Activated T-helper 2 cell treated with anti-CD3 and anti-CD28 coated beads, Interferon-gamma antibody, Interleukin-2, Interleukin-4, amounts not matched to agents 10 μg/mL and 5 μg/mL and 100 μg/mL, durations not matched to agents 14 hours and 24 hours and 36 hours (primary cell): ENCODE measurements at regions not wholly inside any gene's neighbourhood (a gene's known extent, or its start where the extent isn't known, plus 50 kb on each side); places are given as distances from the start of the nearest gene placed in this dataset.

Source experiments
- DNase-seq: peaks from one replicate; pipeline ENCODE4 v3.0.0; 2021; ENCODE audit warnings: low spot score
- H3K27ac Mint-ChIP-seq: one replicate; pipeline ENCODE4 v1.8.0; 2021; ENCODE audit warnings: mixed read lengths
- H3K27me3 Mint-ChIP-seq: one replicate; pipeline ENCODE4 v1.8.0; 2021; ENCODE audit warnings: low read depth, mixed read lengths
- H3K36me3 Mint-ChIP-seq: one replicate; pipeline ENCODE4 v1.8.0; 2021; ENCODE audit warnings: low read depth, mixed read lengths
- H3K4me1 Mint-ChIP-seq: one replicate; pipeline ENCODE4 v1.8.0; 2021; ENCODE audit warnings: low read depth, mixed read lengths
- H3K4me3 Mint-ChIP-seq: one replicate; pipeline ENCODE4 v1.8.0; 2021; ENCODE audit warnings: low read depth, mild to moderate bottlenecking, moderate library complexity, mixed read lengths
- H3K9me3 Mint-ChIP-seq: one replicate; pipeline ENCODE4 v1.8.0; 2021; ENCODE audit warnings: mixed read lengths
- intact Hi-C: fragments of 100-400 bp; cut with micrococcal nuclease; formaldehyde crosslinking; loops from one replicate; pipeline ENCODE4 v1.15.1; 2023

DNA sequence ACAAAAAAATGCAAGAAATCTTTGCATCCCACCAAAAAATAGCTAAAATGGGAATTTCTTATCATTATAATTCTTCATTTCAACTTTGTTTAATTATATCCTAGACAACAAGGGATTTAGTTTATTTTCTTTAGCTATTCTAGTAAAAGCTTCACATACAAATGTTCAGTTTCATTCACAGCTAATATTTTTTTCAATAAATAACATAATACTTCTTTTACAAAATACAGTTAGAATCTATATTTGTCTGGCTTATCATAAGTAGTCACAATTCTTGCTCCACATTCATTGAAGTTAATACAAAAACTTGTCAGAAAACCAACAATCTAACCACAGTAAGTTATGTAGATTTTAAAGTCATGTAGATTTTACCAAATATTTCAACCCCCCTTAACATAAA is 414.4 kb downstream of the FAT4 start:
- H3K27me3 Mint-ChIP-seq, result no peaks in the 10 kb centered on the region
- H3K4me1 Mint-ChIP-seq, result no peaks in the 10 kb centered on the region
- H3K9me3 Mint-ChIP-seq, result no peaks in the 10 kb centered on the region
- no peak overlapping the region for H3K4me3 Mint-ChIP-seq
- H3K36me3 Mint-ChIP-seq, result no peaks in the 10 kb centered on the region
- intact Hi-C loops, result no loop called here
- DNase-seq, result no peak
- H3K27ac Mint-ChIP-seq, result no peak overlapping the region

DNA sequence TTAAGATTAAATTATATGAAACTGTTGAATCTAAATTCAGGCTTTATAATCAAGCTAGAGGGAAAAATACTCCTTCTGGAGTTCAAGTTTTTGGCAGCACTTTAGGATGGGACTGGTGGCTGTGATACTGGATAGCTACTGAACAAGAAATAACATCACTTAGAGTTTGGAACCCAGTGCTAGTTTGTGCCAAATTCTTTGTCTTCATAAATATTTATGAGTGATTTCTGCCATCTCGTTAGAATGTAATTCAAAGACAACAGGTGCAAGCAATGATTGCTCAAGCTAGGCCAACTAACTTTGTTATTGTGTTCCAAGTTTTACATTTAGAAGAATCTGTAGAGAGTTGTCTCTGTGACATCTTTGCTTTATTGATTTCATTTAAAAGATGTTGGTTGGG is 417.9 kb downstream of the FAT4 start:
- H3K4me3 Mint-ChIP-seq, result no peak overlapping the region
- no peaks in the 10 kb centered on the region for H3K9me3 Mint-ChIP-seq
- H3K27me3 Mint-ChIP-seq, result no peaks in the 10 kb centered on the region
- H3K36me3 Mint-ChIP-seq, result no peaks in the 10 kb centered on the region
- no peak for DNase-seq
- H3K4me1 Mint-ChIP-seq, result no peaks in the 10 kb centered on the region
- intact Hi-C loops, result no loop called here
- H3K27ac Mint-ChIP-seq, result no peak overlapping the region

DNA sequence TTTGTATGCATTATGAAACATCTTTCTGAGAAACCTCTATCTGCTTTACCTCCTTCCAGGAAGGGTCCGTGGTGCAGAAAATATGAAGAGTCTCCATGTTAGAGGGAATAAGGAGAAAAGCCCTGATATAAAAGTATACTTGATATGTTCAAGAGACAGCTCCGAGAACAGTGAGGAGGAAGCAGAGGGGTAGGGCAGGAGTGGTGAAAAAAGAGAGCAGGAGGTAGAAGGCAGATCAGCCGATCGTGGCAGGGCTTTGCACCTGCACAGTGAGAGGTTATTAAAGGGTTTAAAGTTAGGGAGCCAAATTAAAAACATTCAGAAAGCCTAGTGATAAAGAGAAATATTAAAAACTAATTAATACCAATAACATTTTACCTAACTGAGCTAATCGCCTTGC is 419.7 kb downstream of the FAT4 start:
- no peaks in the 10 kb centered on the region for H3K36me3 Mint-ChIP-seq
- intact Hi-C loops, result no loop called here

DNA sequence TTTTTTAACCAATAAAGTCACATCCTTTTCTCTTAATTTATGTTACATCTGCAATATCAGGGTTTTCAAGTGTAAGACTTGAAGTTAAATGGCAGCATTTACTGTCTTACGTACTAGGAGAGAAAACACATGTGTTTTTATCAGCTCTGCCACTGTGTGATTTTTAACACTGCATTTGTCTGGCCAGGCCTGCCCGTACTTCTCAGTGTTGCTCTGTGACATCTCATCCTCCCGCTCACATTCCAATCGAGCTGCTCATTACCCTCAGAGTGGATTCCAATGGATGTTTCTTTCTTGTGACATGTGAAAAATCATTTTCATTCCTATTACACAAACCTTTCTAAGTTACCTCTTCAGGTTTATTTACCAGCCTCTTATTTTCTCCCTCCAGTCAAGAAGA is 420.3 kb downstream of the FAT4 start:
- intact Hi-C loops, result no loop called here
- Mint-ChIP-seq H3K27ac (no peak overlapping the region), H3K27me3 (no peaks in the 10 kb centered on the region), H3K4me1 (no peaks in the 10 kb centered on the region), H3K36me3 (no peaks in the 10 kb centered on the region), H3K9me3 (no peaks in the 10 kb centered on the region), H3K4me3 (no peak overlapping the region)
- DNase-seq, result no peak

More for the DNA sequence above, 419.7 kb downstream of the FAT4 start:
- no peaks in the 10 kb centered on the region for H3K27me3 Mint-ChIP-seq
- no peaks in the 10 kb centered on the region for H3K4me1 Mint-ChIP-seq
- no peak overlapping the region for H3K27ac Mint-ChIP-seq
- H3K9me3 Mint-ChIP-seq, result no peaks in the 10 kb centered on the region
- no peak overlapping the region for H3K4me3 Mint-ChIP-seq
- no peak for DNase-seq

DNA sequence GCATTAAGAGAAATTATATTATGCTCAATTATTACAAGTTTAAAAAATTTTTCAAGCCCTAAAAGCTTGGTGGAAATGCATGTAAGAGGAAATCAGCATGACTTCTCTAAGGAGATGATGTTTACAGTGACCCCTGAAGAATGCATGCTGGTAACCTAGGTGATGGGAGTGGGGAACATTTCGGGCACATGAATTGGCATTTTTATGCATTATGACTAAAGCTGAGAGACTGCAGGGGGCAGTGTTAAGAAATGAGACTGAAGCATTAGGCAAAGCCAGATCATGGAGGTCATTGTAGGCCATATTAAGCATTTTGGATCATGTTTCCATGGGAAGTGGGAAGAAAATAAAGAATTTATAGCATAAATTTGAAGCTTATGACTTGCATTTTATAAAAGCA is 421.3 kb downstream of the FAT4 start:
- DNase-seq, result no peak
- Mint-ChIP-seq H3K4me3 (no peak overlapping the region), H3K9me3 (no peaks in the 10 kb centered on the region), H3K4me1 (no peaks in the 10 kb centered on the region), H3K36me3 (no peaks in the 10 kb centered on the region), H3K27me3 (no peaks in the 10 kb centered on the region), H3K27ac (no peak overlapping the region)
- intact Hi-C loops, result no loop called here

DNA sequence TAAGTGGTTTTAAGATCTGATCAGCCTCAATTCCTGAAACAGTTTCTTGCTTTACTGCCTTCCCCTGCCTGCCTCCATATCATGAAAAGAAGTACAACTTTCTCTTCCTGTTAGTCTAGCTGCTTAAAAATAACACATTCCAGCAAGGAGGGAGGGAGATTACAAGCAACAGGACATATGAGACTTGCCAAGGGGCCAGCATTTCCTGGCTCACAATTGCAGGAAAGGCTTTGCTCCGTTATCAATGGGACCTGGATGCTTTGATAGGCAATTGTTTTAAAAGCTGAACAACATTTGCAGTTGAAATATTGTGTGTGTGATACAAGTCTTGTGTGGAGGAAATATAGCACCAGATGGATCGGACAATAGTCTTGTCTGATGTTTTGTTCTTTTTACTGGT is 425.0 kb downstream of the FAT4 start:
- no peak for DNase-seq
- no peak overlapping the region for H3K4me3 Mint-ChIP-seq
- no peaks in the 10 kb centered on the region for H3K36me3 Mint-ChIP-seq
- H3K9me3 Mint-ChIP-seq, result no peaks in the 10 kb centered on the region
- H3K27me3 Mint-ChIP-seq, result no peaks in the 10 kb centered on the region
- H3K27ac Mint-ChIP-seq, result no peak overlapping the region
- no peaks in the 10 kb centered on the region for H3K4me1 Mint-ChIP-seq
- intact Hi-C loops, result no loop called here

DNA sequence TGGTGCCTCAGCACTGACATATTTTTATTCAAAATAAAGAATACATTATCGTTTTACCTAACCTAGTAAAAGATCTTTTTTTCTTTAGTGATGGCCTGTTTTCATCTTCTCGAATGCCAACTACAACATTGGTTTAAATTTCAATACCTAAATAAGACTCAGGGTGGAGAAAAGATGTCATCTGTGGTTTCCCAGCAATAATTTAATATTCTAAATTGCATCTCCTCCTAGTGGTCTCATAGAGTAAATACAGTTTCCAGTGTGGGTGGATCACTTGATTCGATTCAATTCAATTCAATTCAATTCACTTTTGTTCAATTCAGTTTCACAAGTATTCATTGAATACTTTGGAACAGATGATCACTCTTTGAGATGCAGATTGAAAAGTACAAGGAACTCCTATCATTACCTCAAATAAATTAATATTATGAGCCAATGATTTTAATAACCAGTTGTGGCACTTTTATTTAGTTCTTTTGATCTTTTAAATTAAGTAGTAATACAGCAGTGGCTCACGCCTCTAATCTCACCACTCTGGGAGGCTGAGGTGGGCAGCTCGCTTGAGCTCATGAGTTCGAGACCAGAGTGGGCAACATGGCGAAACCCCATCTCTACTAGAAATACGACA is 427.2 kb downstream of the FAT4 start:
- DNase-seq, result no peak
- no peak overlapping the region for H3K4me3 Mint-ChIP-seq
- H3K4me1 Mint-ChIP-seq, result no peaks in the 10 kb centered on the region
- H3K27me3 Mint-ChIP-seq, result no peaks in the 10 kb centered on the region
- H3K27ac Mint-ChIP-seq, result no peak overlapping the region
- H3K36me3 Mint-ChIP-seq, result no peaks in the 10 kb centered on the region
- intact Hi-C loops, result no loop called here
- no peaks in the 10 kb centered on the region for H3K9me3 Mint-ChIP-seq

DNA sequence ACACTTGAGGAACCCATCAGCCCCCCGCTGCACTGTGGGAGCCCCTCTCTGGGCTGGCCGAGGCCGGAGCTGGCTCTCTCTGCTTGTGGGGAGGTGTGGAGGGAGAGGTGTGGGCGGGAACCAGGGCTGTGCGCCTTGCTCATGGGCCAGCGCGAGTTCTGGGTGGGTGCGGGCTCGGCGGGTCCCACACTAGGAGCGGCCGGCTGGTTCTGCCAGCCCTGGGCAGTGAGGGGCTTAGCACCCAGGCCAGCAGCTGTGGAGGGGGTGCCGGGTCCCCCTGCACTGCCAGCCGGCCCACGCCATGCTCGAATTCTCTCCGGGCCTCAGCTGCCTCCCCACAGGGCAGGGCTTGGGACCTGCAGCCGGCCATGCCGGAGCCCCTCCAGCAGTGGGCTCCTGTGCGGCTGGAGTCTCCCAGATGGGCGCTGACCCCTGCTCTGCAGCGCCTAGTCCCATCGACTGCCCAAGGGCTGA is 430.2 kb downstream of the FAT4 start:
- Mint-ChIP-seq H3K27ac (no peak overlapping the region), H3K9me3 (peaks cover 11% of the 10 kb centered on the region), H3K27me3 (no peaks in the 10 kb centered on the region), H3K4me3 (no peak overlapping the region), H3K36me3 (no peaks in the 10 kb centered on the region), H3K4me1 (no peaks in the 10 kb centered on the region)
- DNase-seq, result no peak
- intact Hi-C loops, result no loop called here

DNA sequence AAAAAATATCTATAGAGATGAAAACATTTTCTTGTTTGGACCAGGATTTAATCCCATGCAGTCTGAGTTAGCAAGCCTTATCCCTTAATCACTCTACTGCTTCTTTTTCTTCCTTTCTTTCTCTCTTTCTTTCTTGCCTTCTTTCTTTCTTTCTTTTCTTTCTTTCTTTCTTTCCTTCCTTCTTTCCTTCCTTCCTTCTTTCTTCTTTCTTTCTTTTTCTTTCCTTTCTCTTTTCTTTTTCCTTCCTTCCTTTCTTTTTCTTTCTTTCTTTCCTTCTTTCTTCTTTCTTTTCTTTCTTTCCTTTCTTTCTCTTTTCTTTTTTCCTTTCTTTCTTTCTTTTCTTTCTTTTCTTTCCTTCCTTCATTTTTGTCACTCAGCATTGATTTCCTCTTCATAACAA is 434.6 kb downstream of the FAT4 start:
- Mint-ChIP-seq H3K4me1 (no peaks in the 10 kb centered on the region), H3K36me3 (no peaks in the 10 kb centered on the region), H3K27ac (no peak overlapping the region), H3K9me3 (peaks cover 18% of the 10 kb centered on the region), H3K4me3 (no peak overlapping the region), H3K27me3 (no peaks in the 10 kb centered on the region)
- intact Hi-C loops, result no loop called here
- DNase-seq, result no peak

DNA sequence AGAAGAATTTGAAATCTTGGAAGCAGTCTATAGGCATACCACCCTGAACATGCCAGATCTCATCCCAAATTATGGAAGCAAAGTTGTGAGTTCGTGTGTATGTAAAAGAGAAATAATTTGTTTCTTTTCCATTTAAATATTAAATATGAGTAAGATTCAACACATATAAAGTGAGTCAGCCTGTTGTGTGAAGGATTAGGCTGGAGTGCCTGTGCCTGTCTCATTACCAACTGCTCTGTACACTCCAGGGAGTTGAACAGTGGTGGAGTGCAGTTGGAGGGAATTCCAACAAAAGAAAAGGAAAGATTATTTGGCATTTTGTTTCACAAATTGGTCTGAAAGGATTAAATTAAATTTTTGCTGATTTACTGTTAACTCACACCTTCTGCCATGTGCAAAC is 435.6 kb downstream of the FAT4 start:
- H3K9me3 Mint-ChIP-seq, result peaks cover 18% of the 10 kb centered on the region
- H3K27ac Mint-ChIP-seq, result no peak overlapping the region
- H3K4me3 Mint-ChIP-seq, result no peak overlapping the region
- H3K36me3 Mint-ChIP-seq, result no peaks in the 10 kb centered on the region
- intact Hi-C loops, result no loop called here
- DNase-seq, result no peak
- no peaks in the 10 kb centered on the region for H3K27me3 Mint-ChIP-seq
- H3K4me1 Mint-ChIP-seq, result no peaks in the 10 kb centered on the region

DNA sequence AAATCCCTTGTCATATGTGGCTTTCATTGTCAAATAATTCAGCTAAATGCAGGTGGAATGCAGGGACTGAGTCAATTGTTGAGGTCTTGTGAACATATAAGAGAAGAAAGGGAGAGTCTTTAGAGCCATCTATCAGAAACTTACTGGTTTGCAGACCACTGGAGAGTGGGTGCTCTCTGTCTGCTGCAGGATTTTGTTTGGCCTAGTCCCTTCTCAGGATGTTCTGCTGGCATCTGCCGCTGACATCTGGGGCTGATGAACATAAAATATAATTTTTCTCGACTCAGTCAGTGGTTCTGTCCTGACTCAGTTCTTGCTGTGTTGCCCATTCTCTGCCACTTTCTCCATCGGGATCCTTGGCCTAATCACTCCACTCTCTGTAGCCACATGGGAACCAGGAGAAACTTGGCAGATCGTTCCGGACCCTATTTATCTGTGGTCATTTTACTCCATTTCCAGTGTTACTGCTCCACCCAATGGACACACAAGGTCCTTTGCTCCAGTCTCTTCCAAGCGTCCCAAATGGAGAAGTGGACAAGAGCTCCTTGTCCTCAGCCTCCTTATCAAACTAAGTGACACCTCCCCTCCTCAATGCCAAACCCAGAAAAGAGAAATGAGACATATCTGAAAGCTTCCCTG is 436.2 kb downstream of the FAT4 start:
- H3K36me3 Mint-ChIP-seq, result no peaks in the 10 kb centered on the region
- DNase-seq, result no peak
- no peaks in the 10 kb centered on the region for H3K27me3 Mint-ChIP-seq
- H3K9me3 Mint-ChIP-seq, result peaks cover 18% of the 10 kb centered on the region
- H3K4me3 Mint-ChIP-seq, result no peak overlapping the region
- H3K27ac Mint-ChIP-seq, result no peak overlapping the region
- intact Hi-C loops, result no loop called here
- H3K4me1 Mint-ChIP-seq, result no peaks in the 10 kb centered on the region

DNA sequence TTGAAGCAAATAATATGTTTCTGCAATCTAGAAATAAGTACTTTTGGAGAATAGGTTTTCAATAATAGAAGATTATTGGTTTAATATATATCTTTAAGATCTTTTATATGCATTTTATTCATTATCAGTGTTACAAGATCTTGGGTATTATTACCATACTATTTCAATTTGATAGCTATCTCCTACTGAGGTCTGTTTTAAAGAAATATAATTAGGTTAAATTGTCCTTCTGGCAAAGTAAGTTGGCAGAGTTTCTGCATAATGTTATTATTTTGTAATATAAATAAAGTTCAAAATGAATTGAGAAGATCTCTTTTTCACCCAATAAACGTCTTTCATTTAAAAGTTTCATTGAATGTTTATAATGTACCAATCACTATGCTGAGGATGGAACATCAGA is 443.7 kb downstream of the FAT4 start:
- Mint-ChIP-seq H3K36me3 (no peaks in the 10 kb centered on the region), H3K9me3 (no peaks in the 10 kb centered on the region), H3K27ac (no peak overlapping the region), H3K4me1 (no peaks in the 10 kb centered on the region), H3K27me3 (no peaks in the 10 kb centered on the region), H3K4me3 (no peak overlapping the region)
- intact Hi-C loops, result no loop called here
- DNase-seq, result no peak

DNA sequence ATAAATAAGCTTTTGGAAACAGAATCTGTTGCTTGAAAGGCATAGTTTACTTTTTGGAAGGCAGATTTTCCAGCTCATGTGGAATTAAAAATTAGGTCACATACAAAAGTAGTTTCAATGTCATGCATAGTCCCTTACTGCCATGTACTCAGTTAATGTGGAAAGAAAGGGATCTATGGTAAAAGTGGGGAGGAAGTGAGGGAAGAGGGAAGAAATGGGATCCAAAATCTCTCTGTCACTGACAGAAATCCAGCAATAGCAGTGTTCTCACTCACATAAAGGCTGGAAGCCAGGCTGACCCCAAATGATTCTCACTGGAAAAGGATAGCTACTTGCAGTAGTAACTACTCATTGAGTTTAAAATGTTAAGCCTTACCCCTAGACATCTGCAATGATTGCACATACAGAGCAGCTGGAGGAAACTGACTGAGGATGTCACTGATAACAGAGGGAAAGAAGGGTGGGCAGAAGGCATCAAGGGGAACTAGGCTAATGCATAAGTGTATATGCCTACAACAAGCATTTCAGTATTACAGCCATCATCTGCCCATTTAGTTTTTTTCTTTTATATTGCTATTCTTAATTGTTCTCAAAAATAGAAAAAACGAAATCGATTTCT is 445.6 kb downstream of the FAT4 start:
- Mint-ChIP-seq H3K27me3 (no peaks in the 10 kb centered on the region), H3K4me3 (no peak overlapping the region), H3K4me1 (no peaks in the 10 kb centered on the region), H3K27ac (no peak overlapping the region), H3K9me3 (no peaks in the 10 kb centered on the region), H3K36me3 (no peaks in the 10 kb centered on the region)
- no peak for DNase-seq
- intact Hi-C loops, result no loop called here
